Psoas muscle (tissue), 7 donors: ENCODE measurements at regions not wholly inside any gene's neighbourhood (a gene's known extent, or its start where the extent isn't known, plus 50 kb on each side); places are given as distances from the start of the nearest gene placed in this dataset.

Experiments used
- ATAC-seq, 4 donors: fragments of 200-7000 bp; cut with Tn5 transposase; one replicate each; pipeline ENCODE4 v1.9.1; 2020; ENCODE audit warnings: moderate library complexity in 3 of 4, mild to moderate bottlenecking in 2 of 4
- DNase-seq, 2 donors: peaks; one replicate each; pipeline ENCODE4 v3.0.0-alpha.2; 2020
- H3K27ac ChIP-seq: fragments of 200-600 bp; one replicate; pipeline ENCODE4 v1.8.0; 2022
- H3K27me3 ChIP-seq, 3 donors: fragments of 200-600 bp in 1 of 3; one replicate each; pipeline versions ENCODE4 v1.6.1 to v1.8.0; 2013 to 2022; ENCODE audit warnings: low read length in 2 of 3, mild to moderate bottlenecking in 2 of 3, moderate library complexity in 1 of 3; ENCODE audit not compliant: insufficient read depth in 3 of 3
- H3K36me3 ChIP-seq, 2 donors: fragments of 200-600 bp in 1 of 2; one replicate each; pipeline versions ENCODE4 v1.6.1 to v1.8.0; 2013 to 2022; ENCODE audit warnings: low read depth in 1 of 2, mild to moderate bottlenecking in 1 of 2, moderate library complexity in 1 of 2; ENCODE audit not compliant: insufficient read depth in 1 of 2
- H3K4me1 ChIP-seq: fragments of 200-600 bp; one replicate; pipeline ENCODE4 v1.8.0; 2022
- H3K4me3 ChIP-seq: fragments of 200-600 bp; one replicate; pipeline ENCODE4 v1.8.0; 2022; ENCODE audit warnings: mild to moderate bottlenecking
- H3K9me3 ChIP-seq: fragments of 200-600 bp; one replicate; pipeline ENCODE4 v1.8.0; 2022
- WGBS, 3 donors: extraction: QIAGEN DNeasy Blood & Tissue Kit; methylation state at CpG; one replicate each; pipeline versions ENCODE4 v1.1.6 to v1.1.7; 2013; 5-methylcytosine and 5-hydroxymethylcytosine counted together
- intact Hi-C, 2 donors: fragments of 100-400 bp; cut with DNase I; formaldehyde crosslinking; loops; one replicate each; pipeline versions ENCODE4 v1.11.0 to v1.14.2; 2022
- TF ChIP-seq, protein P1 (sequence below): fragments of 200-600 bp; IDR thresholded peaks from one replicate; pipeline ENCODE4 v1.8.0; 2022; ENCODE audit warnings: antibody characterized with exemption
- donor health status: healthy with polysubstance abuse.
- donor health status: DM: no; HTN: no; CAD: no; lungs with moderate emphysema.
- donor health status: Bipolar disorder and iron deficiency.
- donor health status: healthy.
- donor health status: DM: yes; HTN: yes; CAD: no.
- donor health status: DM: no; HTN: no; CAD: no.
- donor health status: DM: yes; HTN: yes; CAD: no.

DNA sequence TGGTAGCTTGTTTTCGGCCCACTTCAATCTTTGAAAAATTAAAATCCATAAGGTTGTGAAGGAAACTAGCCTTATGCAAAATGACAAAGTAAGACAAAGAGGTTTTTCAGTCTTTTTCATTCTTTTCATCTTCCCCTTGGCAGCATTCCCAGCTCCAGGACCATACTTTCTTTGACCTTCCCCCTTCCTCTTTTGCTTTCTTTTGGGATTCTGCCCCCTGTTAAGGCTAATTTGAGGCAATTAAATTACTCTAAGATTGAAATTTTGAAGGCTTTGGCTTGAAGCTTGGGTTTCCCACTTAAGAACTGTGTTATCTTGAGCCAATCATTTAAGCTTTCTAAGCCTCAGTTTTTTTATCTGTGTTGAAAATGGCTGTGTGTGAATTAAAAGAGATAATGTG is 124.9 kb downstream of the DACT1 start:
- ATAC-seq, result no peak
- H3K27me3 ChIP-seq, result no peaks in the 10 kb centered on the region
- H3K27ac ChIP-seq, result no peak overlapping the region
- DNase-seq, result no peak
- no peaks in the 10 kb centered on the region for H3K36me3 ChIP-seq
- H3K9me3 ChIP-seq, result no peaks in the 10 kb centered on the region
- 94 to 100% (median 98%) methylated on average over 1 of the region's 1 CpG for WGBS, 3 donors
- no peak overlapping the region for H3K4me3 ChIP-seq
- H3K4me1 ChIP-seq, result no peaks in the 10 kb centered on the region
- TF ChIP-seq, protein P1, sequence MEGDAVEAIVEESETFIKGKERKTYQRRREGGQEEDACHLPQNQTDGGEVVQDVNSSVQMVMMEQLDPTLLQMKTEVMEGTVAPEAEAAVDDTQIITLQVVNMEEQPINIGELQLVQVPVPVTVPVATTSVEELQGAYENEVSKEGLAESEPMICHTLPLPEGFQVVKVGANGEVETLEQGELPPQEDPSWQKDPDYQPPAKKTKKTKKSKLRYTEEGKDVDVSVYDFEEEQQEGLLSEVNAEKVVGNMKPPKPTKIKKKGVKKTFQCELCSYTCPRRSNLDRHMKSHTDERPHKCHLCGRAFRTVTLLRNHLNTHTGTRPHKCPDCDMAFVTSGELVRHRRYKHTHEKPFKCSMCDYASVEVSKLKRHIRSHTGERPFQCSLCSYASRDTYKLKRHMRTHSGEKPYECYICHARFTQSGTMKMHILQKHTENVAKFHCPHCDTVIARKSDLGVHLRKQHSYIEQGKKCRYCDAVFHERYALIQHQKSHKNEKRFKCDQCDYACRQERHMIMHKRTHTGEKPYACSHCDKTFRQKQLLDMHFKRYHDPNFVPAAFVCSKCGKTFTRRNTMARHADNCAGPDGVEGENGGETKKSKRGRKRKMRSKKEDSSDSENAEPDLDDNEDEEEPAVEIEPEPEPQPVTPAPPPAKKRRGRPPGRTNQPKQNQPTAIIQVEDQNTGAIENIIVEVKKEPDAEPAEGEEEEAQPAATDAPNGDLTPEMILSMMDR, result no peak
- intact Hi-C loops, result no loop called here

DNA sequence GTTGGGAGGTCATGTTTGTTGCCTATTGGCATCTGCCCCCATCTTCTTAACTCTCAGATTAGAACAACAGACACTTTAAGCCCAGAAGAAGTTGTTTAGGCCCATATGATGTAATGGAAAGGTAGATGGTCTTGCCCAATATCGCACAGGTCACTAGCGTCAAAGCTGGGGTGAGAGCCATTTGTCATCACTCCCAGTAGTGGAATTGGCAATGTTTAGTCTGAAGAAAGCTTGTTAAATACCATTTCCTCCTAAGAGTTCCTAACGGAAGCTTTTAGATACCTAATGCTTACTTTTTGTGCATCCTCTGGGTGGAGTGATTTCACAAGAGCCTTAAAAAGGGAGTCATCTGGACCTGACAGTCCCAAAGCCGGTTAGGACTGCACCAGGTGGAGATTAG is 125.4 kb downstream of the DACT1 start:
- ATAC-seq (no peak), DNase-seq (no peak)
- no peak overlapping the region for H3K4me3 ChIP-seq
- H3K27me3 ChIP-seq, result no peaks in the 10 kb centered on the region
- TF ChIP-seq, protein P1, result no peak
- intact Hi-C loops, result no loop called here
- H3K36me3 ChIP-seq, result no peaks in the 10 kb centered on the region
- no peak overlapping the region for H3K27ac ChIP-seq
- H3K9me3 ChIP-seq, result no peaks in the 10 kb centered on the region
- WGBS, 3 donors, result 84 to 87% (median 86%) methylated on average over 4 of the region's 4 CpGs
- H3K4me1 ChIP-seq, result no peaks in the 10 kb centered on the region

DNA sequence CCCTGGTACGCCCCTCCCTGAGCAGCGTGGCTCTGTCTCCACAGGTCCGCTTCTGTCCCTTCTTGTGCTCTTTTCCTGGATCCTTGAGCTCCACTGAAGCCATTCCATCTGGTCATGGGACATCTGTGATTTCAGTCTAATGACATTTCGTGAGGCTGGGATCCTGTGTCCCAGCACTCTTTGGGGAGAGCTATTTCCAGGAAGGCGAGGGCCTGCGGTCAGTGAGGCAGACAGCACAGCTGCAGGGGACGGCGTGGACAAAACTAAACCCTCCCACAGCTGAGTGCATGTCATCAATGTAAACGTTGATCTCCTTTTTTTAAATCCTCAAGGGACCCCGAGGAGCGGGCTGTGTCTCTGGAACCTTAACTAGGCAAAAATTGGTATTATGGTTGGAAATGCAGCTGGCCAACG is 127.7 kb downstream of the DACT1 start:
- TF ChIP-seq, protein P1, result no peak
- intact Hi-C loops, result no loop called here
- peak in 3 of 4 donors; percentile 15 to 75 (median 50) for ATAC-seq
- no peak overlapping the region for H3K4me3 ChIP-seq
- 52 to 64% (median 58%) methylated on average over 12 of the region's 12 CpGs for WGBS, 3 donors
- DNase-seq, result peak in 1 of 2 donors; percentile 24
- H3K36me3 ChIP-seq, result no peaks in the 10 kb centered on the region
- no peaks in the 10 kb centered on the region for H3K27me3 ChIP-seq
- H3K9me3 ChIP-seq, result no peaks in the 10 kb centered on the region
- H3K27ac ChIP-seq, result no peak overlapping the region
- no peaks in the 10 kb centered on the region for H3K4me1 ChIP-seq

DNA sequence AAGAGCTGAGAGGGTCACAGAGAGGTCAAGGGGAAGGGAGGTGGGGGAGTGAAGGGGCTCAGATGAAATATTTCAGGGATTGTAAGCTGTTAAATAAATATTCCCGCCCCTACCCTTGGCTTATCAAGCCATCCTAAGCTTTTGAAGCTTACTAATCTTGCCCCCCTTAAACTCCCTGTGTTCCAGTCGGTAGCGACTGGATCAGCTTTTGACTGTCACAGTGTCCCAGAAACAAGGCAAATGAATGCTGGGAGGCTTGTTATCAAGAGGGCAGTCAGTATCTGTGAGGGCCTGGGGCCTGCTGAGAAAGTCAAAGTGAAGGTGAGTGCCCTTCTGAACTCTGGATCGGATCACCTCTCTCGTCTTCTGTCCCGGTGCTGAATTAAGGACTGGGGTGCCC is 128.1 kb downstream of the DACT1 start:
- Histone ChIP-seq H3K9me3 (no peaks in the 10 kb centered on the region), H3K4me3 (no peak overlapping the region), H3K36me3 (no peaks in the 10 kb centered on the region), H3K4me1 (no peaks in the 10 kb centered on the region), H3K27me3 (no peaks in the 10 kb centered on the region), H3K27ac (no peak overlapping the region)
- intact Hi-C loops, result no loop called here
- ATAC-seq (no peak), DNase-seq (no peak)
- TF ChIP-seq, protein P1, result no peak
- WGBS, 3 donors, result 68 to 82% (median 73%) methylated on average over 6 of the region's 6 CpGs

DNA sequence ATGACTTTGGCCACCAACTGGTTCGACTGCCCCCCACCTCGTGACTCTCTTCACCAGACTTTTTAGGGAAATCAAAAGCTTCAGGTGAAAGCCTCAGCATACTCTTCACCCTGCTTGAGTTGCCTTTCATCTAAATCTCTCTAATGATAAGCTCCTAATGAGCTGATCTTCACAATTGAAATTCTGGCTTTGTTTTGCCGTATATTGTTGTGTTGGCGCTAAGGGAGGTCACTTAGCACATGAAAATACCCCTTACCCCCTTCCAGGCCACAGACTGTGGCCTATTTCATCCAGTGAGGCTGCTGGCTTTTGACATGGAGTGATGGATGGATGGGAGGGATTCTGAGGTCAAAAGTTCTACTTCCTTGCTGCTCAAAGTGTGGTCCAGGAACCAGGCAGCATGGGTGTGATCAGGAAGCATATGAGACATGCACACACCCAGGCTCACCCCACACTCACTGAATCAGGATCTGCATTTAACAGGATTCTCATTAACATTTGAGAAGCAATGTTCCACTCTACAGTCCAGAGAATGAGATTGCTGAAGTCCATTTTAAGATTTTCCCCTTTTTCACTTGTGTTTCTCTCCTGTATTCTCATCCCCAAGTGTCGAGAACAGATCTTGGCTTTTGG is 131.4 kb downstream of the DACT1 start:
- intact Hi-C loops, result no loop called here
- H3K36me3 ChIP-seq, result no peaks in the 10 kb centered on the region
- H3K27me3 ChIP-seq, result no peaks in the 10 kb centered on the region
- no peak for ATAC-seq
- no peaks in the 10 kb centered on the region for H3K9me3 ChIP-seq
- no peak overlapping the region for H3K27ac ChIP-seq
- TF ChIP-seq, protein P1, result no peak
- no peak overlapping the region for H3K4me3 ChIP-seq
- no peak for DNase-seq
- 82 to 92% (median 86%) methylated on average over 5 of the region's 5 CpGs for WGBS, 3 donors
- no peaks in the 10 kb centered on the region for H3K4me1 ChIP-seq
